HFF-Myc (cell line): ENCODE measurements at regions not wholly inside any gene's neighbourhood (a gene's known extent, or its start where the extent isn't known, plus 50 kb on each side); places are given as distances from the start of the nearest gene placed in this dataset.

ENCODE experiments used
- DNase-seq: peaks from one replicate; pipeline ENCODE4 v3.0.0-alpha.2; 2011; ENCODE audit warnings: low read depth; ENCODE audit errors: extremely low read depth
- H3K4me3 ChIP-seq: replicated peaks from 2 replicates; pipeline ENCODE4 v1.5.1; 2011; ENCODE audit warnings: low read depth, mild to moderate bottlenecking, control low read depth, low read length
- TF ChIP-seq, protein P1 (sequence below): IDR thresholded peaks from 2 replicates; pipeline ENCODE4 v1.5.1; 2012; ENCODE audit warnings: mild to moderate bottlenecking, low read depth, low read length, control low read depth; ENCODE audit errors: missing control alignments

DNA sequence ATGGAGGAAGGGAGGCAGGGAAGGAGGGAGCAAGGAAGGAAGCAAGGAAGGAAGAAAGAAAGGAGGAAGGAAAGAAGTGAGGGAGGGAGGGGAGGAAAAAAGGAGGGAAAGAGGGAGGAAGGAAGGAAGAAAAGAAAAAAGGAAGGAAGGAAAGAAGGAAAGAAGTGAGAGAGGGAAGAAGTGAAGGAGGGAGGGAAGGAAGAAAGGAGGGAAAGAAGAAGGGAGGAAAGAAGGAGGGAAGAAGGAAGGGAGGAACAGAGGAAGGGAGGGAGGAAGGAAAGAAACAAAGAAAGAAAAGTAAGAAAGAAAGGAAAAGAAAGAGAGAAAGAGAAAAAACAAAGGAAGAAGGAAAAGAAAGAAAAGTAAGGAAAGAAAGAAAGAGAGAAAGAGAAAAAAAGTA, 183.0 kb upstream of the SLC24A5 start:
- no peak for DNase-seq
- TF ChIP-seq, protein P1, sequence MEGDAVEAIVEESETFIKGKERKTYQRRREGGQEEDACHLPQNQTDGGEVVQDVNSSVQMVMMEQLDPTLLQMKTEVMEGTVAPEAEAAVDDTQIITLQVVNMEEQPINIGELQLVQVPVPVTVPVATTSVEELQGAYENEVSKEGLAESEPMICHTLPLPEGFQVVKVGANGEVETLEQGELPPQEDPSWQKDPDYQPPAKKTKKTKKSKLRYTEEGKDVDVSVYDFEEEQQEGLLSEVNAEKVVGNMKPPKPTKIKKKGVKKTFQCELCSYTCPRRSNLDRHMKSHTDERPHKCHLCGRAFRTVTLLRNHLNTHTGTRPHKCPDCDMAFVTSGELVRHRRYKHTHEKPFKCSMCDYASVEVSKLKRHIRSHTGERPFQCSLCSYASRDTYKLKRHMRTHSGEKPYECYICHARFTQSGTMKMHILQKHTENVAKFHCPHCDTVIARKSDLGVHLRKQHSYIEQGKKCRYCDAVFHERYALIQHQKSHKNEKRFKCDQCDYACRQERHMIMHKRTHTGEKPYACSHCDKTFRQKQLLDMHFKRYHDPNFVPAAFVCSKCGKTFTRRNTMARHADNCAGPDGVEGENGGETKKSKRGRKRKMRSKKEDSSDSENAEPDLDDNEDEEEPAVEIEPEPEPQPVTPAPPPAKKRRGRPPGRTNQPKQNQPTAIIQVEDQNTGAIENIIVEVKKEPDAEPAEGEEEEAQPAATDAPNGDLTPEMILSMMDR: no peak
- H3K4me3 ChIP-seq: no peak overlapping the region

DNA sequence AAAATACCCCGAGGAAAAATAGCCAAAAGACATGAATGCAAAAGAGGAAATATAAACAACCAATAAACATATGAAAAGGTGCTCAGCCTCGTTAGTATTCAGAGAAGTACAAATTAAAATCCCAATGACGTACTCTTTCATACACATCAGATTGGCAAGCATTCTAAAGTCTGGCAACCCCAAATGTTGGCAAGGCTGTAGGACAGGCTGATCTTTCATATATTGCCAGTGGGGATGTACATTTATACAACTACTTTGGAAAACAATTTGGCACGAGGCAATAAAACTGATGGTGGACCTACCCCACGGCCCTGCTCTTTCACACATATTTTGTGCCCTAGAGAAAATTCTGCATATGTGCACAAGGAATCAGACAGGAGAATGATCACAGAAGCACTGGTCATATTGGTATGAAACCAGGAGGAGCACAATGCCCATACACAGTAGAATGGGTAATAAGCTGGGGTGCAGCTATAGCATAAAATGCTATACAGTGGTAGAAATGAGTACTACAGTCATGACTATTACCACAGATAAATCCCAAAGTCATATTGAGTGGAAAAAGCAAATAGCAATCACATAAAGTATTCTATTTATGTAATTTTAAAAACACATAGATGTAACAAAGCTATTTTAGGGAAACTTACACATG, 176.0 kb upstream of the SLC24A5 start:
- DNase-seq: no peak
- TF ChIP-seq, protein P1: no peak
- H3K4me3 ChIP-seq: no peak overlapping the region

DNA sequence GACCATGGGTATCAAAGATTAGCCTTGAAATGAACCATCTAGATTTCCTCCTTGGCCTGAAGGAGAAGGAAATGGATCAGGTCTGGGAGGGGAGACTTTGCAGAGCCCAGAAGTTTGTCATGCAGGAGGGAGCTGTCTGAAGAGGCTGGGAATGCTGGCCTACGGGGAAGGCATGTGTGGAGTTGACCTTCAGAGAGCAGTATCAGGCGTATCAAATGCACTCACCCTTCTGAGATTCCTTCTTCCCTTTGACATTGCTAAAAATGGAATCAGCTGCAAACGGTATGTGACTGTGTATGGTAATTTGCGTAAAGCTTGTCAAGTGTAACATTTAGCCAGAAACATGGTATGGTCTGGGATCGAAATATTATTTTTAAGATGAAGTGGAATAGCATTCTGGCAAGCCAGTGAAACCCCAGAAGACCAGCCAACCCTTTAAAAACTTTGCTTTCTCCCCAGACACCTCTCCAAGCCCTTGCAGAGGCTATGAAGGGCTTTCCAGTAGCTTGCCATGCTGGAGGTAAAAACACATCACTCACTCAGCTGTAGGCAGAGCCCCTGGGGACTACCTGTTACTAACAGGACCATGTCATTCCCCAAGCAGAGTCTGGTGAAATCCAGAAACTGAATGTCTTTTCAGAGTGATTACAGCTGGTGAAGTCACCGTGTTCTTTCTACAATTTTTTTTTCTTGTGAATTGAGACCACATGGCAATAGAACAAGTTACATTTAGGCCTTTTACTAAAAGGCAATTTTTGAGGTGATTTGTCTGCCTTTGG, 174.7 kb upstream of the SLC24A5 start:
- TF ChIP-seq, protein P1: no peak
- no peak for DNase-seq
- no peak overlapping the region for H3K4me3 ChIP-seq

DNA sequence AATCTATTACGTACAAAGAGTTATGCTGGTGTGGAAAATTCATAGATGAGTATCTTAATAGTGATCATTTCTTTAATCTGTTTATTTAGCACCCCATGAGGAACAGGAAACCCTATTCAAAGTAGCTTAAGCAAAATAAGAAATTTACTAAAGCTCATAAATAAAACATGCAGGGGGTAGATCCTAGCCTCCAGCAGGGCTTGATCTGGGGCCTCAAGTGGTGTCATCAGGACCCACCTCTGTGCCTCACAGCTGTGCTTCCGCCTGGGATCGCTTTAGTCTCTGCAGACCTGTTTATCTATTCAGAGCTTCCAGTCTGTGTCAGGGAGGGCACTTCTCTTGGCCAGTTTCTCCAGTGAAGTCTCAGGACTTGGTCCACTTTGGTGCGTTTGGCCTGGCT, 171.0 kb upstream of the SLC24A5 start:
- no peak for DNase-seq
- H3K4me3 ChIP-seq: no peak overlapping the region
- TF ChIP-seq, protein P1: no peak

DNA sequence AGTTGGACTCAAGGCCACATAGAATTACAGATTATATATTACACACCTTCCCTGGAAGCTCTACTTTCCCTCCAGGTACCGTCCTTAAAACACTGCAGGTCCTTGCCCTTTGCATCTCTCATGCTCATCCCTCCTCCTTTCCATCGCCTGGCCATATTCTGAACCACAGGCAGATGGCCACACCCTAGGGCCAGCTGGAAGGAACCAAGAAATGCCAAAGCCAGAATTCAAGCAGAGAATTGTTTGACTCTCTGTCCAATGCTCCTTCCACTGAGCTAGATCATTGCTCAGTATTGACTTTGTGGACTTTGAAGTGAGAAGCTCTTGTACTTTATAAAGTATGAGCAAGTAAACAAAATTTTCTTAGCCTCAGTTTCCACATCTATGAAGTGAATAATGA, 170.3 kb upstream of the SLC24A5 start:
- TF ChIP-seq, protein P1: no peak
- H3K4me3 ChIP-seq: no peak overlapping the region
- no peak for DNase-seq

DNA sequence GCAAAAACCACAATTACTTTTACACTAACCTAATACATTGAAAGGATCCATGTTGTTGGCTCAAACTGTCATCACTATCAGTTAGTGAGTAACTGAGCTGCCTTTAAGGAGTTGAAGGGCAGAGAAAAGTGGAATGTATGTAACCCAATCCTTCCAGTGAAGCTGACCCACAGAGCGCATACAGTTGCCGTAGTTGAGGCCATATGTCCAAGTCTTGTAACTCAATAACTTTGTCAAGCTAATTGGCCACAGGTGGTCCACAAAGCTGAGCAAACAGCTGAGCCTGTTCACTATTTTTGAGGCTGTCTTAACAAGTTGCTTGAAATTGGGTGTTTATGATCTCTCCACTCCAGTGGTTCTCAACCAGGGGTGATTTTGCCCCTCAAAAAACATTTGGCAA, 169.0 kb upstream of the SLC24A5 start:
- TF ChIP-seq, protein P1: no peak
- no peak for DNase-seq
- H3K4me3 ChIP-seq: no peak overlapping the region
